Cardiac muscle cell (in vitro differentiated cells and primary cell): ENCODE measurements at regions not wholly inside any gene's neighbourhood (a gene's known extent, or its start where the extent isn't known, plus 50 kb on each side); places are given as distances from the start of the nearest gene placed in this dataset.

Experiments
- DNase-seq, 2 donors: peaks; one replicate each; pipeline versions ENCODE4 v3.0.0 to v3.0.0-alpha.2; 2010 to 2017; ENCODE audit warnings: low read depth in 1 of 2, low spot score in 1 of 2
- H3K27ac ChIP-seq: fragments of 200-600 bp; sonication (generic); 2 replicates; pipeline ENCODE4 v1.5.1; 2016
- H3K27me3 ChIP-seq: fragments of 200-600 bp; sonication (generic); 2 replicates; pipeline ENCODE4 v1.6.0; 2016; ENCODE audit warnings: control low read depth
- H3K36me3 ChIP-seq: fragments of 200-600 bp; sonication (generic); 2 replicates; pipeline ENCODE4 v1.5.1; 2016; ENCODE audit warnings: control low read depth
- H3K4me1 ChIP-seq: fragments of 200-600 bp; sonication (generic); 2 replicates; pipeline ENCODE4 v1.8.1; 2017; ENCODE audit warnings: low read depth, mild to moderate bottlenecking, mixed run types
- H3K4me3 ChIP-seq: fragments of 200-600 bp; sonication (generic); 2 replicates; pipeline ENCODE4 v1.5.1; 2016; ENCODE audit warnings: mild to moderate bottlenecking
- H3K9me3 ChIP-seq: fragments of 200-600 bp; sonication (generic); 2 replicates; pipeline ENCODE4 v1.5.1; 2017; ENCODE audit warnings: low read depth, mild to moderate bottlenecking, control low read depth
- TF ChIP-seq, protein P1 (sequence below): IDR thresholded peaks from 2 replicates; pipeline ENCODE4 v1.5.1; 2012; ENCODE audit warnings: low read depth, mild to moderate bottlenecking, low read length

- H3K36me3 ChIP-seq, result no peaks in the 10 kb centered on the region
- H3K9me3 ChIP-seq, result no peaks in the 10 kb centered on the region
- TF ChIP-seq, protein P1, sequence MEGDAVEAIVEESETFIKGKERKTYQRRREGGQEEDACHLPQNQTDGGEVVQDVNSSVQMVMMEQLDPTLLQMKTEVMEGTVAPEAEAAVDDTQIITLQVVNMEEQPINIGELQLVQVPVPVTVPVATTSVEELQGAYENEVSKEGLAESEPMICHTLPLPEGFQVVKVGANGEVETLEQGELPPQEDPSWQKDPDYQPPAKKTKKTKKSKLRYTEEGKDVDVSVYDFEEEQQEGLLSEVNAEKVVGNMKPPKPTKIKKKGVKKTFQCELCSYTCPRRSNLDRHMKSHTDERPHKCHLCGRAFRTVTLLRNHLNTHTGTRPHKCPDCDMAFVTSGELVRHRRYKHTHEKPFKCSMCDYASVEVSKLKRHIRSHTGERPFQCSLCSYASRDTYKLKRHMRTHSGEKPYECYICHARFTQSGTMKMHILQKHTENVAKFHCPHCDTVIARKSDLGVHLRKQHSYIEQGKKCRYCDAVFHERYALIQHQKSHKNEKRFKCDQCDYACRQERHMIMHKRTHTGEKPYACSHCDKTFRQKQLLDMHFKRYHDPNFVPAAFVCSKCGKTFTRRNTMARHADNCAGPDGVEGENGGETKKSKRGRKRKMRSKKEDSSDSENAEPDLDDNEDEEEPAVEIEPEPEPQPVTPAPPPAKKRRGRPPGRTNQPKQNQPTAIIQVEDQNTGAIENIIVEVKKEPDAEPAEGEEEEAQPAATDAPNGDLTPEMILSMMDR, result no peak
- no peaks in the 10 kb centered on the region for H3K27me3 ChIP-seq
- peaks cover 11% of the 10 kb centered on the region for H3K4me1 ChIP-seq
- H3K4me3 ChIP-seq, result no peak overlapping the region
- DNase-seq, result no peak
- no peak overlapping the region for H3K27ac ChIP-seq
Observed at GRCh38 chr20:12610871-12611270, 397.9 kb upstream of the SPTLC3 start.

DNA sequence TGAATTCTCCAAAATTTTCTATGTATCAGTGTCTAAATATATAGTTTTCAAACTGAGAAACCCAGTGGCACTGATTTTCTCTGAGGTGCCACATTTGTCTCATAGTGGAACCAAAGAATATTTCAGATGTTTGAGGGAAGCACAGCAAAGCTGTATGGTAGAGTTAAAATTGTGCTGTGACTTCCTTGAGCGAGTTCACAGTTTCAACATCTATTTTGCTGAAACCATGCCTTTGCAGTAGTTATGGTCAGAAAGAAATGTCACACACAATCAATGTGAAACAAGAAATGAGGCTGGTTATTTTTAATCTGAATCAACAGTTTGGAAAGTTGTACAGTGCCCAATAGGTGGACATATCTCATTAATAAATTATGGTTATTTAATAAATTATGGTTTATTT is 394.0 kb upstream of the SPTLC3 start:
- no peak overlapping the region for H3K27ac ChIP-seq
- H3K4me1 ChIP-seq, result no peaks in the 10 kb centered on the region
- TF ChIP-seq, protein P1, result no peak
- H3K4me3 ChIP-seq, result no peak overlapping the region
- no peak for DNase-seq
- no peaks in the 10 kb centered on the region for H3K27me3 ChIP-seq
- H3K9me3 ChIP-seq, result no peaks in the 10 kb centered on the region
- H3K36me3 ChIP-seq, result no peaks in the 10 kb centered on the region

GRCh38 chr20:12617076-12617475 is 391.7 kb upstream of the SPTLC3 start:
- H3K27ac ChIP-seq, result no peak overlapping the region
- TF ChIP-seq, protein P1, result no peak

GRCh38 chr20:12623870-12624269 is 384.9 kb upstream of the SPTLC3 start:
- no peaks in the 10 kb centered on the region for H3K4me1 ChIP-seq
- H3K27me3 ChIP-seq, result no peaks in the 10 kb centered on the region
- no peaks in the 10 kb centered on the region for H3K36me3 ChIP-seq
- TF ChIP-seq, protein P1, result no peak
- no peak overlapping the region for H3K27ac ChIP-seq
- no peak overlapping the region for H3K4me3 ChIP-seq
- H3K9me3 ChIP-seq, result no peaks in the 10 kb centered on the region
- no peak for DNase-seq

More at GRCh38 chr20:12617076-12617475, 391.7 kb upstream of the SPTLC3 start:
- Histone ChIP-seq H3K9me3 (no peaks in the 10 kb centered on the region), H3K36me3 (no peaks in the 10 kb centered on the region), H3K4me1 (no peaks in the 10 kb centered on the region), H3K4me3 (no peak overlapping the region), H3K27me3 (no peaks in the 10 kb centered on the region)
- no peak for DNase-seq

DNA sequence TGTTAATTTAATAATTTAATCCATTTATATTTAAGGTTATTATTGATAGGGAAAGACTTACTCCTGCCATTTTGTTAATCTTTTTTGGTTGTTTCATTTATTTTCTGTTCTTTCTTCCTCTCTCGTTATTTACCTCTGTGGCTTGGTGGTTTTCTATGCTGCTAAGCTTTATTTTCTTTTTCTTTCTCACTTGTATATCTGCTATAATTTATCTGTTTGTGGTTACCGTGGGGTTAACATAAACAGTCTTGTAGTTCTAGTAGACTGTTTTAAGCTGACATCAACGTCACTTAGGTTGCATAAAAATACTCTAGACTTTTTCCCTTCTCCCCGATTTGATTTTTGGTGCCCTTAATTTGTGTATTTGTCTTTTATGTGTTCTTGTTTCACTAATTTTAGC is 381.3 kb upstream of the SPTLC3 start:
- no peaks in the 10 kb centered on the region for H3K36me3 ChIP-seq
- no peak overlapping the region for H3K4me3 ChIP-seq
- no peak overlapping the region for H3K27ac ChIP-seq
- no peaks in the 10 kb centered on the region for H3K9me3 ChIP-seq
- DNase-seq, result no peak
- TF ChIP-seq, protein P1, result no peak
- H3K27me3 ChIP-seq, result no peaks in the 10 kb centered on the region
- no peaks in the 10 kb centered on the region for H3K4me1 ChIP-seq
